Astrocyte (in vitro differentiated cells and primary cell): ENCODE measurements at regions not wholly inside any gene's neighbourhood (a gene's known extent, or its start where the extent isn't known, plus 50 kb on each side); places are given as distances from the start of the nearest gene placed in this dataset.

ENCODE experiments used
- DNase-seq: peaks from one replicate; pipeline ENCODE4 v3.0.0-alpha.2; 2010; ENCODE audit warnings: low read depth
- FAIRE-seq: peaks from 2 replicates; lab custom pipeline; 2011; peaks lifted over from hg19 to GRCh38; lab: Jason Lieb, UNC
- H2AFZ ChIP-seq: 2 replicates; pipeline ENCODE4 v1.6.0; 2012; ENCODE audit warnings: low read depth, low read length, inconsistent platforms
- H3K27ac ChIP-seq: 2 replicates; pipeline ENCODE4 v1.5.1; 2011; ENCODE audit warnings: low read depth, low read length, inconsistent platforms
- H3K27me3 ChIP-seq: 2 replicates; pipeline ENCODE4 v1.6.0; 2011; ENCODE audit warnings: low read length, inconsistent platforms; ENCODE audit not compliant: insufficient read depth
- H3K36me3 ChIP-seq: 2 replicates; pipeline ENCODE4 v1.5.1; 2011; ENCODE audit warnings: low read length, inconsistent platforms; ENCODE audit not compliant: insufficient read depth
- H3K4me1 ChIP-seq: 2 replicates; pipeline ENCODE4 v1.5.1; 2011; ENCODE audit warnings: low read length, inconsistent platforms; ENCODE audit not compliant: insufficient read depth
- H3K4me2 ChIP-seq: 2 replicates; pipeline ENCODE4 v1.6.0; 2012; ENCODE audit warnings: low read length, inconsistent platforms
- H3K4me3 ChIP-seq: 2 replicates; pipeline ENCODE4 v1.5.1; 2011; ENCODE audit warnings: low read depth, mild to moderate bottlenecking, low read length, inconsistent platforms; ENCODE audit not compliant: insufficient read depth
- H3K79me2 ChIP-seq: 2 replicates; pipeline ENCODE4 v1.6.0; 2012; ENCODE audit warnings: mild to moderate bottlenecking, low read length, inconsistent platforms; ENCODE audit not compliant: insufficient read depth
- H3K9ac ChIP-seq: 2 replicates; pipeline ENCODE4 v1.6.0; 2012; ENCODE audit warnings: mild to moderate bottlenecking, low read length, inconsistent platforms
- H3K9me3 ChIP-seq: 2 replicates; pipeline ENCODE4 v1.5.1; 2012; ENCODE audit warnings: low read depth, mild to moderate bottlenecking, low read length, inconsistent platforms; ENCODE audit not compliant: insufficient read depth
- H4K20me1 ChIP-seq: 2 replicates; pipeline ENCODE4 v1.6.0; 2012; ENCODE audit warnings: low read length, inconsistent platforms; ENCODE audit not compliant: insufficient read depth
- H3K27ac Mint-ChIP-seq: one replicate; pipeline ENCODE4 v1.8.0; 2021; ENCODE audit warnings: mild to moderate bottlenecking, mixed read lengths; ENCODE audit not compliant: unreplicated experiment
- H3K27me3 Mint-ChIP-seq: one replicate; pipeline ENCODE4 v1.8.0; 2021; ENCODE audit warnings: low read depth, mixed read lengths; ENCODE audit not compliant: unreplicated experiment
- H3K36me3 Mint-ChIP-seq: one replicate; pipeline ENCODE4 v1.8.0; 2021; ENCODE audit warnings: low read depth, mixed read lengths; ENCODE audit not compliant: unreplicated experiment
- H3K4me1 Mint-ChIP-seq: one replicate; pipeline ENCODE4 v1.8.0; 2021; ENCODE audit warnings: low read depth, mixed read lengths; ENCODE audit not compliant: unreplicated experiment
- H3K4me3 Mint-ChIP-seq: one replicate; pipeline ENCODE4 v1.8.0; 2021; ENCODE audit warnings: mild to moderate bottlenecking, moderate library complexity, mixed read lengths; ENCODE audit not compliant: unreplicated experiment
- H3K9me3 Mint-ChIP-seq: one replicate; pipeline ENCODE4 v1.8.0; 2021; ENCODE audit warnings: mild to moderate bottlenecking, mixed read lengths; ENCODE audit not compliant: unreplicated experiment
- EZH2 ChIP-seq: IDR thresholded peaks from 2 replicates; pipeline ENCODE4 v1.6.1; 2012; ENCODE audit warnings: mild to moderate bottlenecking, low read length, inconsistent platforms; ENCODE audit not compliant: insufficient read depth
- TF ChIP-seq, protein P1 (sequence below): IDR thresholded peaks from 2 replicates; pipeline ENCODE4 v1.5.1; 2011; ENCODE audit warnings: low read depth, mild to moderate bottlenecking, inconsistent platforms, low read length, moderate library complexity; ENCODE audit not compliant: insufficient read depth

DNA sequence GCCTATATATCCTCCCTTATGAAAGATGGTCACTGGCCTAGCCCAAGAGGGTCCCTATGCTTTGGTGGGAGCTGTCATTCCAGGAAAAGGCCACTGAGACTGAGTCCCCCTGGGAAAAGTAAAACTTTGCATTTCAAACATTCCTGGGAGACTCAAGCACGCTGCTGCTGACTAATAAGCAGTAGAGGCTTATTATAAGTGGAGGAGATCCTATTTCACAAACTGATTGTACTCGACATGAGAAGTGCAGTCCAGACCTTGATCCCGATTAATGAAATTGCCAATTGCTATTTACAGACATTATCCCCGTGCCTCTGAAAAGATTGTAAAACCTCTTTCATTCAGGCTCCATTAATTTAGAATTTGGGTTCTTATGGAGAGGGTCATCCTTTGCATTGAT, 96.6 kb downstream of the EMP1 start:
- FAIRE-seq (no peak), DNase-seq (no peak)
- H3K9me3 Mint-ChIP-seq, result no peaks in the 10 kb centered on the region
- H3K4me1 Mint-ChIP-seq, result peaks cover 10% of the 10 kb centered on the region
- Histone ChIP-seq H3K36me3 (no peaks in the 10 kb centered on the region), H3K4me3 (no peak overlapping the region), H3K4me2 (no peak overlapping the region), H3K27ac (no peak overlapping the region), H4K20me1 (no peaks in the 10 kb centered on the region), H2AFZ (no peak overlapping the region), H3K4me1 (no peaks in the 10 kb centered on the region), H3K79me2 (no peaks in the 10 kb centered on the region), H3K9me3 (no peaks in the 10 kb centered on the region), H3K27me3 (no peaks in the 10 kb centered on the region), H3K9ac (no peak overlapping the region)
- peaks cover 13% of the 10 kb centered on the region for H3K27me3 Mint-ChIP-seq
- peaks cover 3% of the 10 kb centered on the region for H3K36me3 Mint-ChIP-seq
- H3K27ac Mint-ChIP-seq, result no peak overlapping the region
- TF ChIP-seq, protein P1, sequence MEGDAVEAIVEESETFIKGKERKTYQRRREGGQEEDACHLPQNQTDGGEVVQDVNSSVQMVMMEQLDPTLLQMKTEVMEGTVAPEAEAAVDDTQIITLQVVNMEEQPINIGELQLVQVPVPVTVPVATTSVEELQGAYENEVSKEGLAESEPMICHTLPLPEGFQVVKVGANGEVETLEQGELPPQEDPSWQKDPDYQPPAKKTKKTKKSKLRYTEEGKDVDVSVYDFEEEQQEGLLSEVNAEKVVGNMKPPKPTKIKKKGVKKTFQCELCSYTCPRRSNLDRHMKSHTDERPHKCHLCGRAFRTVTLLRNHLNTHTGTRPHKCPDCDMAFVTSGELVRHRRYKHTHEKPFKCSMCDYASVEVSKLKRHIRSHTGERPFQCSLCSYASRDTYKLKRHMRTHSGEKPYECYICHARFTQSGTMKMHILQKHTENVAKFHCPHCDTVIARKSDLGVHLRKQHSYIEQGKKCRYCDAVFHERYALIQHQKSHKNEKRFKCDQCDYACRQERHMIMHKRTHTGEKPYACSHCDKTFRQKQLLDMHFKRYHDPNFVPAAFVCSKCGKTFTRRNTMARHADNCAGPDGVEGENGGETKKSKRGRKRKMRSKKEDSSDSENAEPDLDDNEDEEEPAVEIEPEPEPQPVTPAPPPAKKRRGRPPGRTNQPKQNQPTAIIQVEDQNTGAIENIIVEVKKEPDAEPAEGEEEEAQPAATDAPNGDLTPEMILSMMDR, result no peak
- no peak for TF ChIP-seq EZH2
- H3K4me3 Mint-ChIP-seq, result no peak overlapping the region

DNA sequence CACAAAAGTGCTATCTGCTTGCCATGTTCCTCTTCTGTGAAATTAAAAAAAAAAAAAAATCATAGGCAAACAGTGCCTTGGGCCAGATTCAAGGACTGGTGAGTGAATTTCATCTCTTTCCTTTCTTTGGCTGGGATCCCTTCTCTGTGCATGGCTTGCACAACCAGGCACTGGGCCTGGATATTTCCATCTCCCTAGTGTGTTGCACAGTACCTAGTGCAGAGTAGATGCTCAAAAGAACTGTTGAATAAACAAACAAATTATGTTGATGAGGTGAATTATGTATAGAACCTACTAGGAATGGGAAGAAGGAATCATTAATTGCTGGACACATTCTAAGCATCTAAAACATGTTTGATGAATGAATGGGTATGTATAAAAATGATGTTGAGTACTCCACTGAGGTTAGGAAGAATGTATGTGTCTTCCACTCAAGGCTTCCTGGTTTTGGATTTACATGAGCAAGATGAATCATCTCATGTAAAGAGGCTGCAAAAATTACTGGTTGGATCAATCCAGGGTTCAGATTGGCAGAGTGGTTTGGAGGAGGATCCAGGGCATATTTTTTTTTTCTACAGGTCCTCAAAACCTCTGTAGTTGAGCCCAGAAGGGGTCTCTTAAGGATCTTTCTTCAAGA, 93.2 kb downstream of the EMP1 start:
- Histone ChIP-seq H3K4me2 (no peak overlapping the region), H3K4me1 (no peaks in the 10 kb centered on the region), H3K79me2 (no peaks in the 10 kb centered on the region), H4K20me1 (no peaks in the 10 kb centered on the region), H3K9ac (no peak overlapping the region), H3K36me3 (no peaks in the 10 kb centered on the region), H2AFZ (no peak overlapping the region), H3K27ac (no peak overlapping the region), H3K4me3 (no peak overlapping the region), H3K27me3 (no peaks in the 10 kb centered on the region), H3K9me3 (no peaks in the 10 kb centered on the region)
- H3K9me3 Mint-ChIP-seq, result no peaks in the 10 kb centered on the region
- FAIRE-seq (no peak), DNase-seq (peak; percentile 4)
- H3K4me3 Mint-ChIP-seq, result no peak overlapping the region
- H3K36me3 Mint-ChIP-seq, result peaks cover 3% of the 10 kb centered on the region
- TF ChIP-seq EZH2, result no peak
- TF ChIP-seq, protein P1, result no peak
- H3K27me3 Mint-ChIP-seq, result peaks cover 5% of the 10 kb centered on the region
- H3K4me1 Mint-ChIP-seq, result peaks cover 10% of the 10 kb centered on the region
- H3K27ac Mint-ChIP-seq, result no peak overlapping the region

DNA sequence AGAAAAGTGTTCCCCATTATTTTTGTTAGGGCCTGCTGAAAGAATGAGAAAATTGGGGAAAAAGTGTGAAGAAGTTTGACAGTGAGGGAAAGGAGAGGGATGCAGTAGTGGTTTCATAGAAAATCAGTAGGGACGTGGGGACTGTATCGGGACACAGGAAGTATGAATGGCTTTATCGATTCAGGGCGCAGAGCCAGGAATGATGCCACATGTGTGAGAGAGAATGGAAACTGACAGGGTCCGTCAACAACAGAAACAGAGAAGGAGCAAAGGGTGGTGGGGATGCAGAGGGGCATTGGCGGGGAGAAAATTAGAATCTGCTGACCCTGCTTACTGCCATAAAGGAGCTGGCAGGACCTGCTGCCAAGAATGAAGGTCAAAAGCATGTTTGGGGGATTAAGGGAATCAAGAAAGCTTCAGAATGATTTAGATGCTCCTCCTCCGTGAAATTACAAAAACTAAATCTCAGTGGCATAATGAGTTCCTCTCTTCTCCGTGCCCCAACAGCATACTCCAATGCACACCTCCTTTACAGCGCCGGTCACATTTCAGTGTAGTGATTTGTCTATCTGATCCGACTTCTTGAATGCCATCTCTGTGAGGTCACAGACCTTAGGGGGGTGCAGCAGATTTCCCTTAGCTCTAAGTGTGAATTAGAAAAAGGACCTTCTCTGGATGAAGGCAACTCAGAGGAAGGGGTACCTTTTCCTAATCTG, 92.6 kb downstream of the EMP1 start:
- Mint-ChIP-seq H3K9me3 (no peaks in the 10 kb centered on the region), H3K36me3 (peaks cover 3% of the 10 kb centered on the region), H3K27ac (no peak overlapping the region), H3K4me3 (no peak overlapping the region), H3K27me3 (peaks cover 5% of the 10 kb centered on the region), H3K4me1 (peaks cover 10% of the 10 kb centered on the region)
- H3K36me3 ChIP-seq, result no peaks in the 10 kb centered on the region
- TF ChIP-seq EZH2, result no peak
- no peak overlapping the region for H3K27ac ChIP-seq
- no peaks in the 10 kb centered on the region for H3K9me3 ChIP-seq
- FAIRE-seq (no peak), DNase-seq (no peak)
- no peak overlapping the region for H3K4me2 ChIP-seq
- H2AFZ ChIP-seq, result no peak overlapping the region
- no peaks in the 10 kb centered on the region for H3K79me2 ChIP-seq
- no peak overlapping the region for H3K4me3 ChIP-seq
- no peak overlapping the region for H3K9ac ChIP-seq
- no peaks in the 10 kb centered on the region for H4K20me1 ChIP-seq
- H3K4me1 ChIP-seq, result no peaks in the 10 kb centered on the region
- no peaks in the 10 kb centered on the region for H3K27me3 ChIP-seq
